HG03175 (cell line): ENCODE measurements at regions not wholly inside any gene's neighbourhood (a gene's known extent, or its start where the extent isn't known, plus 50 kb on each side); places are given as distances from the start of the nearest gene placed in this dataset.

Experiments used
- ATAC-seq: cut with Tn5 transposase; IDR thresholded peaks from one replicate; pipeline ENCODE4 v1.9.1; 2021; ENCODE audit warnings: mild to moderate bottlenecking, moderate library complexity; ENCODE audit not compliant: unreplicated experiment

- ATAC-seq = no peak
Observed at GRCh38 chr20:6439737-6440442, 317.1 kb upstream of the FERMT1 start.

- ATAC-seq = no peak
Observed at GRCh38 chr20:6434131-6434530, 311.3 kb upstream of the FERMT1 start.

GRCh38 chr20:6430381-6430780 is 307.6 kb upstream of the FERMT1 start:
- no peak for ATAC-seq

GRCh38 chr20:6426287-6426891 is 303.6 kb upstream of the FERMT1 start:
- no peak for ATAC-seq

GRCh38 chr20:6421321-6422248 is 298.8 kb upstream of the FERMT1 start:
- ATAC-seq = no peak

- ATAC-seq = no peak
Observed at GRCh38 chr20:6420336-6420735, 297.5 kb upstream of the FERMT1 start.

- ATAC-seq = no peak
Observed at GRCh38 chr20:6418732-6419131, 295.9 kb upstream of the FERMT1 start.

- no peak for ATAC-seq
Observed at GRCh38 chr20:6416371-6416770, 293.5 kb upstream of the FERMT1 start.

- ATAC-seq = no peak
Observed at GRCh38 chr20:6411651-6412050, 288.8 kb upstream of the FERMT1 start.

- no peak for ATAC-seq
Observed at GRCh38 chr20:6410721-6411120, 287.9 kb upstream of the FERMT1 start.

GRCh38 chr20:6407163-6407562 is 284.3 kb upstream of the FERMT1 start:
- no peak for ATAC-seq

GRCh38 chr20:6401893-6402557 is 279.2 kb upstream of the FERMT1 start:
- ATAC-seq = no peak

GRCh38 chr20:6397115-6397514 is 274.3 kb upstream of the FERMT1 start:
- no peak for ATAC-seq

- no peak for ATAC-seq
Observed at GRCh38 chr20:6395695-6396094, 272.9 kb upstream of the FERMT1 start.

- ATAC-seq = no peak
Observed at GRCh38 chr20:6388671-6389197, 265.9 kb upstream of the FERMT1 start.

GRCh38 chr20:6384956-6385486 is 262.2 kb upstream of the FERMT1 start:
- ATAC-seq = no peak

GRCh38 chr20:6384380-6384779 is 261.6 kb upstream of the FERMT1 start:
- ATAC-seq = no peak

- ATAC-seq = no peak
Observed at GRCh38 chr20:6381887-6382286, 259.1 kb upstream of the FERMT1 start.

GRCh38 chr20:6362245-6362644 is 239.4 kb upstream of the FERMT1 start:
- ATAC-seq = no peak

- ATAC-seq = no peak
Observed at GRCh38 chr20:6360766-6361165, 237.9 kb upstream of the FERMT1 start.
